ENCODE measurements at regions not wholly inside any gene's neighbourhood (a gene's known extent, or its start where the extent isn't known, plus 50 kb on each side); places are given as distances from the start of the nearest gene placed in this dataset.

GRCh38 chr13:61891401-61891800, 475.8 kb upstream of the PCDH20 start (continued):
- TF ChIP-seq, protein P1, sequence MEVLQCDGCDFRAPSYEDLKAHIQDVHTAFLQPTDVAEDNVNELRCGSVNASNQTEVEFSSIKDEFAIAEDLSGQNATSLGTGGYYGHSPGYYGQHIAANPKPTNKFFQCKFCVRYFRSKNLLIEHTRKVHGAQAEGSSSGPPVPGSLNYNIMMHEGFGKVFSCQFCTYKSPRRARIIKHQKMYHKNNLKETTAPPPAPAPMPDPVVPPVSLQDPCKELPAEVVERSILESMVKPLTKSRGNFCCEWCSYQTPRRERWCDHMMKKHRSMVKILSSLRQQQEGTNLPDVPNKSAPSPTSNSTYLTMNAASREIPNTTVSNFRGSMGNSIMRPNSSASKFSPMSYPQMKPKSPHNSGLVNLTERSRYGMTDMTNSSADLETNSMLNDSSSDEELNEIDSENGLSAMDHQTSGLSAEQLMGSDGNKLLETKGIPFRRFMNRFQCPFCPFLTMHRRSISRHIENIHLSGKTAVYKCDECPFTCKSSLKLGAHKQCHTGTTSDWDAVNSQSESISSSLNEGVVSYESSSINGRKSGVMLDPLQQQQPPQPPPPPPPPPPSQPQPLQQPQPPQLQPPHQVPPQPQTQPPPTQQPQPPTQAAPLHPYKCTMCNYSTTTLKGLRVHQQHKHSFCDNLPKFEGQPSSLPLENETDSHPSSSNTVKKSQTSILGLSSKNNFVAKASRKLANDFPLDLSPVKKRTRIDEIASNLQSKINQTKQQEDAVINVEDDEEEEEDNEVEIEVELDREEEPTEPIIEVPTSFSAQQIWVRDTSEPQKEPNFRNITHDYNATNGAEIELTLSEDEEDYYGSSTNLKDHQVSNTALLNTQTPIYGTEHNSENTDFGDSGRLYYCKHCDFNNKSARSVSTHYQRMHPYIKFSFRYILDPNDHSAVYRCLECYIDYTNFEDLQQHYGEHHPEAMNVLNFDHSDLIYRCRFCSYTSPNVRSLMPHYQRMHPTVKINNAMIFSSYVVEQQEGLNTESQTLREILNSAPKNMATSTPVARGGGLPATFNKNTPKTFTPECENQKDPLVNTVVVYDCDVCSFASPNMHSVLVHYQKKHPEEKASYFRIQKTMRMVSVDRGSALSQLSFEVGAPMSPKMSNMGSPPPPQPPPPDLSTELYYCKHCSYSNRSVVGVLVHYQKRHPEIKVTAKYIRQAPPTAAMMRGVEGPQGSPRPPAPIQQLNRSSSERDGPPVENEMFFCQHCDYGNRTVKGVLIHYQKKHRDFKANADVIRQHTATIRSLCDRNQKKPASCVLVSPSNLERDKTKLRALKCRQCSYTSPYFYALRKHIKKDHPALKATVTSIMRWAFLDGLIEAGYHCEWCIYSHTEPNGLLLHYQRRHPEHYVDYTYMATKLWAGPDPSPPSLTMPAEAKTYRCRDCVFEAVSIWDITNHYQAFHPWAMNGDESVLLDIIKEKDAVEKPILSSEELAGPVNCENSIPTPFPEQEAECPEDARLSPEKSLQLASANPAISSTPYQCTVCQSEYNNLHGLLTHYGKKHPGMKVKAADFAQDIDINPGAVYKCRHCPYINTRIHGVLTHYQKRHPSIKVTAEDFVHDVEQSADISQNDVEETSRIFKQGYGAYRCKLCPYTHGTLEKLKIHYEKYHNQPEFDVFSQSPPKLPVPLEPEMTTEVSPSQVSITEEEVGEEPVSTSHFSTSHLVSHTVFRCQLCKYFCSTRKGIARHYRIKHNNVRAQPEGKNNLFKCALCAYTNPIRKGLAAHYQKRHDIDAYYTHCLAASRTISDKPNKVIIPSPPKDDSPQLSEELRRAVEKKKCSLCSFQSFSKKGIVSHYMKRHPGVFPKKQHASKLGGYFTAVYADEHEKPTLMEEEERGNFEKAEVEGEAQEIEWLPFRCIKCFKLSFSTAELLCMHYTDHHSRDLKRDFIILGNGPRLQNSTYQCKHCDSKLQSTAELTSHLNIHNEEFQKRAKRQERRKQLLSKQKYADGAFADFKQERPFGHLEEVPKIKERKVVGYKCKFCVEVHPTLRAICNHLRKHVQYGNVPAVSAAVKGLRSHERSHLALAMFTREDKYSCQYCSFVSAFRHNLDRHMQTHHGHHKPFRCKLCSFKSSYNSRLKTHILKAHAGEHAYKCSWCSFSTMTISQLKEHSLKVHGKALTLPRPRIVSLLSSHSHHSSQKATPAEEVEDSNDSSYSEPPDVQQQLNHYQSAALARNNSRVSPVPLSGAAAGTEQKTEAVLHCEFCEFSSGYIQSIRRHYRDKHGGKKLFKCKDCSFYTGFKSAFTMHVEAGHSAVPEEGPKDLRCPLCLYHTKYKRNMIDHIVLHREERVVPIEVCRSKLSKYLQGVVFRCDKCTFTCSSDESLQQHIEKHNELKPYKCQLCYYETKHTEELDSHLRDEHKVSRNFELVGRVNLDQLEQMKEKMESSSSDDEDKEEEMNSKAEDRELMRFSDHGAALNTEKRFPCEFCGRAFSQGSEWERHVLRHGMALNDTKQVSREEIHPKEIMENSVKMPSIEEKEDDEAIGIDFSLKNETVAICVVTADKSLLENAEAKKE (CRISPR knock-in tag; IDR thresholded peaks at IDR 0.05), result no peak
- TF ChIP-seq CREB1 (CRISPR knock-in tag; IDR thresholded peaks at IDR 0.05; ENCODE audit: low read depth) (no peak), ZNF331 (CRISPR knock-in tag; IDR thresholded peaks at IDR 0.05; ENCODE audit: low read depth) (no peak), POLR2AphosphoS5 (IDR thresholded peaks at IDR 0.05; ENCODE audit: low read depth) (no peak), NANOG (IDR thresholded peaks at IDR 0.05; ENCODE audit: borderline replicate concordance) (no peak), JUNB (IDR thresholded peaks at IDR 0.05; ENCODE audit: unreplicated experiment) (no peak)
- TF ChIP-seq, protein P2, sequence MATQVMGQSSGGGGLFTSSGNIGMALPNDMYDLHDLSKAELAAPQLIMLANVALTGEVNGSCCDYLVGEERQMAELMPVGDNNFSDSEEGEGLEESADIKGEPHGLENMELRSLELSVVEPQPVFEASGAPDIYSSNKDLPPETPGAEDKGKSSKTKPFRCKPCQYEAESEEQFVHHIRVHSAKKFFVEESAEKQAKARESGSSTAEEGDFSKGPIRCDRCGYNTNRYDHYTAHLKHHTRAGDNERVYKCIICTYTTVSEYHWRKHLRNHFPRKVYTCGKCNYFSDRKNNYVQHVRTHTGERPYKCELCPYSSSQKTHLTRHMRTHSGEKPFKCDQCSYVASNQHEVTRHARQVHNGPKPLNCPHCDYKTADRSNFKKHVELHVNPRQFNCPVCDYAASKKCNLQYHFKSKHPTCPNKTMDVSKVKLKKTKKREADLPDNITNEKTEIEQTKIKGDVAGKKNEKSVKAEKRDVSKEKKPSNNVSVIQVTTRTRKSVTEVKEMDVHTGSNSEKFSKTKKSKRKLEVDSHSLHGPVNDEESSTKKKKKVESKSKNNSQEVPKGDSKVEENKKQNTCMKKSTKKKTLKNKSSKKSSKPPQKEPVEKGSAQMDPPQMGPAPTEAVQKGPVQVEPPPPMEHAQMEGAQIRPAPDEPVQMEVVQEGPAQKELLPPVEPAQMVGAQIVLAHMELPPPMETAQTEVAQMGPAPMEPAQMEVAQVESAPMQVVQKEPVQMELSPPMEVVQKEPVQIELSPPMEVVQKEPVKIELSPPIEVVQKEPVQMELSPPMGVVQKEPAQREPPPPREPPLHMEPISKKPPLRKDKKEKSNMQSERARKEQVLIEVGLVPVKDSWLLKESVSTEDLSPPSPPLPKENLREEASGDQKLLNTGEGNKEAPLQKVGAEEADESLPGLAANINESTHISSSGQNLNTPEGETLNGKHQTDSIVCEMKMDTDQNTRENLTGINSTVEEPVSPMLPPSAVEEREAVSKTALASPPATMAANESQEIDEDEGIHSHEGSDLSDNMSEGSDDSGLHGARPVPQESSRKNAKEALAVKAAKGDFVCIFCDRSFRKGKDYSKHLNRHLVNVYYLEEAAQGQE (IDR thresholded peaks at IDR 0.05; ENCODE audit: unreplicated experiment), result no peak

Measured in GM23338 (cell line).